ENCODE measurements at regions not wholly inside any gene's neighbourhood (a gene's known extent, or its start where the extent isn't known, plus 50 kb on each side); places are given as distances from the start of the nearest gene placed in this dataset.

GRCh38 chr6:21953831-21954801 lies 342.7 kb downstream of the PRL start:
- no peak for DNase-seq (ENCODE audit: low read depth in 2 of 2)

GRCh38 chr6:21955053-21955595 lies 341.7 kb downstream of the PRL start:
- DNase-seq (ENCODE audit: low read depth in 2 of 2) = no peak

- DNase-seq (ENCODE audit: low read depth in 2 of 2) = no peak
Measured at GRCh38 chr6:21955951-21956350, 340.9 kb downstream of the PRL start.

DNA sequence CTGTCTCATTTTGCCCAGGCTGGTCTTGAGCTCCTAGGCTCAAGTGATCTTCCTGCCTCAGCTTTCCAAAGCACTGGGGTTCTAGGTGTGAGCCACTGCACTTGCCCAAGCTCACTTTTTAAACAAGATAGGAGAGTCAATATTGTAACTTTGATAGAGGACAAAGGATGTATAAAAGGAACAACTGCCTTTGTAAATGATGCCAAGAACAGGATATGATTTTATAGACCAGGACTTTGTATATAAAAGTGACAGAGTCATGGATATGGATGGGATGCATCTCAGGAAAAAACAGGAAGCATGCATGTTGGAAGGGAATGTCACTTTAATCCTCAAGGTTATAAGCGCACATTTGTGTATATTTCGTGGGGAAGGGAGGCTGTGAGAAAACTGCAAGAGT lies 338.4 kb downstream of the PRL start:
- no peak for DNase-seq (ENCODE audit: low read depth in 2 of 2)

GRCh38 chr6:21961226-21961625 lies 335.6 kb downstream of the PRL start:
- no peak for DNase-seq (ENCODE audit: low read depth in 2 of 2)

DNA sequence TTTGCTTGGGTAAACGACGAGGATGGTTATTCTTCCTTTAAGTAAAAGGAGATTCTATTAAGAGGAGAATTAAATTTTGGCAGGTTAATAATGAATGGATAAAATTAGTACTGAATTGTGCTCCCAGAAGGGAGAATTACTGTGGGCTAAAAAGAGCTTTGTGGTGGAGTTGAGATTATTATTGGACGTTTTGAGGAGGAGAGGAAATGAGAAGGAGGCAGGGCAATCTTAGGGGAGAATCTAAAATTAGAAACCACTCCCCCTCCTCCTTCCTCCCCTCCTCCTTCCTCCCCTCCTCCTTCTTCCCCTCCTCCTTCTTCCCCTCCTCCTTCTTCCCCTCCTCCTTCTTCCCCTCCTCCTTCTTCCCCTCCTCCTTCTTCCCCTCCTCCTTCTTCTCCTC lies 331.8 kb downstream of the PRL start:
- no peak for DNase-seq (ENCODE audit: low read depth in 2 of 2)

- DNase-seq (ENCODE audit: low read depth in 2 of 2) = no peak
Measured at GRCh38 chr6:21965953-21966539, 330.8 kb downstream of the PRL start.

- DNase-seq (ENCODE audit: low read depth in 2 of 2) = no peak
Measured at GRCh38 chr6:21967056-21967974, 329.5 kb downstream of the PRL start.

- DNase-seq (ENCODE audit: low read depth in 2 of 2) = no peak
Measured at GRCh38 chr6:21968411-21968810, 328.4 kb downstream of the PRL start.

DNA sequence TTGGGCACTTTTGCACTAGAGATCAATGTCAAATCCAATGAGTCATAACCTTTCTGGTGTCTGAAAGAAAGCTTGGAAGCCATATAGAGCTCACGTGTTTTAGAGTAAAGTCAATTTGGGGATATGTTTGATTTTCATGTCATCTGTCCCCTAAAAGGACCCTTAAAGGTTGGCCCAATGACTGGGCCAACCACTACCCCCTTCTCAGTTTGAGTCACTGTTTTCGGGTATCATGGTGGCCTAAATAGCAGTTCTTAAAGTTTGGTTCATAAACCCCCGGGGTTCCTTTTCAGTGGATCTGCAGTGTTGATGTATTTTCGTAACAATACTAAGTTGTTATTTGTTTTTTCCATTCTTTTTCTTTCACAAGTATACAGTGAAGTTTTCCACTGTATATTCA lies 327.6 kb downstream of the PRL start:
- no peak for DNase-seq (ENCODE audit: low read depth in 2 of 2)

- no peak for DNase-seq (ENCODE audit: low read depth in 2 of 2)
Measured at GRCh38 chr6:21970569-21971300, 326.1 kb downstream of the PRL start.

DNA sequence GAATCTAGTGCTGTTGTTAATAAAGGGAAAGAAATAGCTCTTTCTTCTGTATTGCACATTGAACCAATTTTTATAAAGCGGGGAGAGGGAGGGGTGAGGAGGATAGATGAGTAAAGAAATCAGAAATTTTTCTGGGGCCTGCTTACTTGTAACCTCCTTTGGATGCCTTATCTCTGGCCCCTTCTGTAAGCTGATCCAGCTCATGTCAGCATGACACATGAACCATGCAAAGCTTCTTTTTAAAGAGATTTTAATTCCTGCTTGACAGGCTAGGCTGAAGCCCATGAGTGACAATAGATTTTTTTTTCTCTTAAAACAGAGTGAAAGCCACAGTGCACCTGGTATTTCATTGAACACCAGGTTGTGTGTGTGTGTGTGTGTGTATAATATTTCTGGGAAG lies 325.3 kb downstream of the PRL start:
- DNase-seq (ENCODE audit: low read depth in 2 of 2) = no peak

DNA sequence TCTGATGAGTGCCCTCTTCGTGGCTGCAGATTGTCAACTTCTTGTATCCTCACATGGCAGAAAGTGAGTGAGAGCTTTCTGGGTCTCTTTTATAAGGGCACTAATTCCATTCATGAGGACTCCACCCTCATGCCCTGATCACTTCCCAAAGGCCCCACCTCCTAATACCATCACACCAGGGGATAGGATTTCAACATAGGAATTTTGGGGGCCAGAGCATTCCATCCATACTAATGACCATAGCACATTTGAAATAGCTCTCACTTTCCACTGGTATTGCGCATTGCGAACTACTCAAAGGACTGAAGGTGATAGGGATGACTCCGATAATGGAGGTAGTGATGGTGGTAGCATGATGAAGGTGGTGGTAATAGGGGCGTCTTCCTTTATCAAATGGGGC lies 324.3 kb downstream of the PRL start:
- DNase-seq (ENCODE audit: low read depth in 2 of 2) = no peak

- DNase-seq (ENCODE audit: low read depth in 2 of 2) = no peak
Measured at GRCh38 chr6:21977346-21977745, 319.5 kb downstream of the PRL start.

DNA sequence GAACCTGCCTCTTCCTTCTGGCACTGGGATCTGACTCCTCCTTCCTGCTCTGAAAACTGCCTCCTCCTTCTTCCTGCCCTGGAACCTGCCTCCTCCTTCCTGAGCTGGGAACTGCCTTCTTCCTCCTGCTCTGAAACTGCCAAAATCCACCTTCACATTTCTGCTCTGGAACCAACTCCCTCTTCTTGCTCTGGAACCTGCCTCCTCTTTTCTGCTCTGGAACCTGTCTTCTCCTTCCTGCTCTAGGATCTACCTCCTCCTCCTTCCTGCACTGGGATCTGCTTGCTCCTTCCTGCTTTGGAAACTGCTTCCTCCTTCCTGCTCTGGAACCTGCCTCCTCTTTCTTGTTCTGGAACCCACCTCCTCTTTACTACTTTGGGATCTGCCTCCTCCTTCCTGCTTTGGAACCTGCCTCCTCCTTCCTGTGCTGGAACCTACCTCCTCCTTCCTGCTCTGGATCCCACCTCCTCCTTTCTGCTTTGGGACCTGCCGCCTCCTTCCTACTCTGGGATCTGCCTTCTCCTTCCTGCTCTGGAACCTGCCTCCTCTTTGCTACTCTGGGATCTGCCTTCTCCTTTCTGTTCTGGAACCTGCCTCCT lies 315.5 kb downstream of the PRL start:
- DNase-seq (ENCODE audit: low read depth in 2 of 2) = no peak

DNA sequence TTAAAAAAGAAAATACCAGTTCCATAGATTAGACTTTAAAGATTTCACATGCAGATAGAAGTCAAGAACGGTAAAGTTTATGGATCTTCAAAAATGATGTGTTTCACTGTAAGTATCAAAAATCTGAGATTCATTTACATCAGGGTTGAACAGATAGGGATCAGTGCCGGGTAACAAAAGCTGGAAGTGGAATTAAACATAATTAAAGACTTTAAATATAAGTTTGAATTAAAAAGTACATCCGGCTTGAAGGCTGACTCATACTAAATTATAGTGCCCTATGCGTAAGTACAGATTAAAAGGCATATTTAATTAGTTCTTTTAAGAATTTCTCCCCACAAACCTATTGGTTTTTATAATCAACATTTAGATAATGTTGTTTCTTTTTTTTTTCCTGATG lies 312.7 kb downstream of the PRL start:
- no peak for DNase-seq (ENCODE audit: low read depth in 2 of 2)

- no peak for DNase-seq (ENCODE audit: low read depth in 2 of 2)
Measured at GRCh38 chr6:21984561-21984960, 312.3 kb downstream of the PRL start.

DNA sequence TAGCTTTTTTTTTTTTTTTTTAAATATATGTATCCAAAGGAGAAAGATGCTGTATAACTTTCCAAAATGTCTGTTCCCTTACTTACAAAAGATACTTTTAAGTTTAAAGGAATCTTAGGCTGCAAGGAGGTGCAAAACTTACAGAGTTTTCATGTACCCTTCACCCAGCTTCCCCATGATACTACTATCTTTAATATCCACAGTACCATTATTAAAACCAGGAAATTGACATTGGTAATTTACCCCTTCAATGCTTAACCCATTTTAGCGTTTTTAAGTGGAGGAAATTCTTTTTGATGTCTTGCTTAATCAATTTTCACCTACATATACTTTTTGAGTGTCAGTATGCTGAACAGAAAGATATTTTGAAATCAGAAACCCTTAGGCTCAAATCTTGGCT lies 310.9 kb downstream of the PRL start:
- no peak for DNase-seq (ENCODE audit: low read depth in 2 of 2)

- DNase-seq (ENCODE audit: low read depth in 2 of 2) = no peak
Measured at GRCh38 chr6:21986703-21987102, 310.1 kb downstream of the PRL start.

- DNase-seq (ENCODE audit: low read depth in 2 of 2) = no peak
Measured at GRCh38 chr6:21987501-21987957, 309.3 kb downstream of the PRL start.

DNA sequence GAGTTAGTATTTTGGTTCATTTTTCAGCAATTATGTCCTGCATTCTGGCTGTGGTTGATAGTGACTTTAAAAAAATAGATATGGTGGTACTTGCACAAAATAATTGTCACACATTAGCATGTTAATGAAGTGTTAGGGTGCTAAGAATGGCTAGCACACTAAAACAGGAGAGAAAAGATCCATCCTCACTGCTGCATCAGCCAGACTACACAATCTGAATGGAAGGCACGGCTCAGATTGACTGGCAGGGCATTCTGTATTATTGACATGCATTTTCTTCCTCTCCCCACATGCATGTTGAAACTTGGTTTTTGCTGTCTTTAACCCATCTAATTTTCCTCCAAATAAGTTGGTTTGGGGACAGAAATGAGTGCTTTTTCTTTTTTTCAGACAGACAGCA lies 306.3 kb downstream of the PRL start:
- no peak for DNase-seq (ENCODE audit: low read depth in 2 of 2)

All from stimulated activated CD4-positive, alpha-beta T cell treated with anti-CD3 and anti-CD28 coated beads, Interleukin-1b, Interleukin-23, amount 100 ng/mL, for 1 hour (primary cell).